PC-9 (cell line): ENCODE measurements at regions not wholly inside any gene's neighbourhood (a gene's known extent, or its start where the extent isn't known, plus 50 kb on each side); places are given as distances from the start of the nearest gene placed in this dataset.

ENCODE experiments used
- CTCF ChIP-seq: fragments of 200-600 bp; sonication (generic); conservative IDR thresholded peaks from 2 replicates; pipeline ENCODE4 v1.6.1; 2017; ENCODE audit warnings: mixed run types, antibody characterized with exemption, mild to moderate bottlenecking, moderate library complexity
- EZH2 ChIP-seq: fragments of 200-600 bp; sonication (generic); IDR thresholded peaks from 2 replicates; pipeline ENCODE4 v1.8.0; 2017; ENCODE audit warnings: antibody characterized with exemption, low read depth

GRCh38 chr9:88676644-88677043 lies 141.7 kb downstream of the NXNL2 start:
- TF ChIP-seq CTCF (no peak), EZH2 (no peak)
